Transverse colon (tissue), 4 donors: ENCODE measurements at regions not wholly inside any gene's neighbourhood (a gene's known extent, or its start where the extent isn't known, plus 50 kb on each side); places are given as distances from the start of the nearest gene placed in this dataset.

Experiments
- DNase-seq: peaks from one replicate; pipeline ENCODE4 v3.0.0-alpha.2; 2019
- H3K27ac ChIP-seq, 4 donors: fragments of 200-600 bp; sonication (generic); 2 replicates each; pipeline ENCODE4 v1.5.1; 2016 to 2018; ENCODE audit warnings: inconsistent platforms in 4 of 4
- H3K27me3 ChIP-seq: fragments of 200-600 bp; sonication (generic); 2 replicates; pipeline ENCODE4 v1.5.1; 2017; ENCODE audit warnings: inconsistent platforms
- H3K36me3 ChIP-seq, 4 donors: fragments of 200-600 bp; sonication (generic); 2 replicates each; pipeline ENCODE4 v1.5.1; 2017 to 2019; ENCODE audit warnings: inconsistent platforms in 4 of 4
- H3K4me1 ChIP-seq, 4 donors: fragments of 200-600 bp; sonication (generic); 2 replicates each; pipeline ENCODE4 v1.5.1; 2017 to 2020; ENCODE audit warnings: inconsistent platforms in 4 of 4
- H3K4me3 ChIP-seq, 4 donors: fragments of 200-600 bp; sonication (generic); 1 replicate in 1 of 4; 2 replicates in 3 of 4; pipeline versions ENCODE4 v1.5.1 to v1.6.1; 2017 to 2019; ENCODE audit warnings: inconsistent platforms in 4 of 4
- H3K9me3 ChIP-seq, 2 donors: fragments of 200-600 bp; sonication (generic); 2 replicates each; pipeline ENCODE4 v1.5.1; 2017 to 2019; ENCODE audit warnings: inconsistent platforms in 2 of 2
- CTCF ChIP-seq, 5 experiments: fragments of 200-600 bp in 3 of 5; fragments of 450-650 bp in 2 of 5; sonication (generic) in 3 of 5; IDR thresholded peaks; 1 replicate in 2 of 5; 2 replicates in 3 of 5; pipeline ENCODE4 v1.5.1; 2016 to 2017; ENCODE audit warnings: antibody characterized with exemption in 5 of 5, inconsistent platforms in 3 of 5, mild to moderate bottlenecking in 2 of 5, moderate library complexity in 1 of 5
- EP300 ChIP-seq: sonication (generic); formaldehyde crosslinking; IDR thresholded peaks from one replicate; pipeline ENCODE4 v1.6.1; 2017; ENCODE audit warnings: antibody characterized with exemption, low read depth
- POLR2A ChIP-seq: fragments of 450-650 bp; IDR thresholded peaks from one replicate; pipeline ENCODE4 v1.6.1; 2016; ENCODE audit warnings: antibody characterized with exemption, mild to moderate bottlenecking, moderate library complexity
- POLR2AphosphoS5 ChIP-seq, 3 donors: sonication (generic); formaldehyde crosslinking; IDR thresholded peaks; one replicate each; pipeline ENCODE4 v1.6.1; 2016; ENCODE audit warnings: antibody characterized with exemption in 3 of 3
- WGBS, 2 donors: methylation state at CpG; one replicate each; pipeline ENCODE4 v1.1.5; 2018; ENCODE audit warnings: low coverage in 1 of 2; 5-methylcytosine and 5-hydroxymethylcytosine counted together
- in situ Hi-C, 4 donors: fragments of 200-750 bp; cut with MboI; loops; one replicate each; pipeline versions ENCODE4 v1.15.0 to v1.15.1; 2017; ENCODE audit warnings: low sequenced_read_pairs in 3 of 4, low pct_ligation_motif_present in 1 of 4, low pct_unique_long_range_greater_than_20kb in 1 of 4
- intact Hi-C: fragments of 100-400 bp; cut with DNase I; formaldehyde crosslinking; loops from one replicate; pipeline ENCODE4 v1.15.1; 2023; ENCODE audit warnings: low total_unique reads

GRCh38 chr3:124632566-124633140 is 97.6 kb upstream of the UMPS start:
- Histone ChIP-seq H3K4me3 (no peak overlapping the region), H3K27me3 (no peaks in the 10 kb centered on the region), H3K9me3 (no peaks in the 10 kb centered on the region), H3K36me3 (no peaks in the 10 kb centered on the region), H3K27ac (peak overlapping the region in 1 of 4 donors; percentile 86), H3K4me1 (peaks cover 12 to 50% (median 30%) of the 10 kb centered on the region in 4 donors)
- DNase-seq = no peak
- no peak for TF ChIP-seq POLR2A
- no peak for TF ChIP-seq POLR2AphosphoS5 (IDR thresholded peaks at IDR 0.05)
- no peak for TF ChIP-seq EP300
- TF ChIP-seq CTCF (IDR thresholded peaks at IDR 0.05) = no peak
- in situ Hi-C loops (no loop called here), intact Hi-C loops (no loop called here)
- 96 to 98% methylated on average over 4 to 7 of the region's 7 CpGs for WGBS, 2 donors

GRCh38 chr3:124633524-124633923 is 96.7 kb upstream of the UMPS start:
- H3K4me3 ChIP-seq = no peak overlapping the region
- H3K27ac ChIP-seq = peak overlapping the region; percentile 85 to 88 (median 86)
- no peak for DNase-seq
- H3K9me3 ChIP-seq = no peaks in the 10 kb centered on the region
- intact Hi-C loops = no loop called here
- WGBS, 2 donors = 78 to 88% methylated on average over 3 of the region's 3 CpGs
- H3K4me1 ChIP-seq = peaks cover 12 to 50% (median 30%) of the 10 kb centered on the region in 4 donors
- H3K36me3 ChIP-seq = no peaks in the 10 kb centered on the region
- in situ Hi-C loops = no loop called here
- TF ChIP-seq CTCF (IDR thresholded peaks at IDR 0.05) = no peak
- no peak for TF ChIP-seq POLR2AphosphoS5 (IDR thresholded peaks at IDR 0.05)
- TF ChIP-seq EP300 = no peak
- no peak for TF ChIP-seq POLR2A
- H3K27me3 ChIP-seq = no peaks in the 10 kb centered on the region

GRCh38 chr3:124634210-124635168 is 95.8 kb upstream of the UMPS start:
- WGBS, 2 donors = 74 to 83% methylated on average over 5 to 15 of the region's 15 CpGs
- TF ChIP-seq POLR2A (peak; percentile 66), CTCF (IDR thresholded peaks at IDR 0.05) (no peak), POLR2AphosphoS5 (IDR thresholded peaks at IDR 0.05) (peak in 1 of 3 donors; percentile 41), EP300 (no peak)

GRCh38 chr3:124635169-124635539 is 95.1 kb upstream of the UMPS start:
- intact Hi-C loops = no loop called here
- H3K4me1 ChIP-seq = peaks cover 12 to 64% (median 35%) of the 10 kb centered on the region in 4 donors
- WGBS, 2 donors = 45 to 67% methylated on average over 1 of the region's 1 CpG

More at GRCh38 chr3:124634210-124635168, 95.8 kb upstream of the UMPS start:
- Histone ChIP-seq H3K4me3 (no peak overlapping the region), H3K27me3 (no peaks in the 10 kb centered on the region), H3K36me3 (no peaks in the 10 kb centered on the region), H3K4me1 (peaks cover 12 to 58% (median 33%) of the 10 kb centered on the region in 4 donors), H3K9me3 (no peaks in the 10 kb centered on the region), H3K27ac (peak overlapping the region; percentile 85 to 88 (median 86))
- DNase-seq = peak; percentile 66
- intact Hi-C loops = no loop called here
- in situ Hi-C loops = no loop called here

More at GRCh38 chr3:124635169-124635539, 95.1 kb upstream of the UMPS start:
- H3K9me3 ChIP-seq = no peaks in the 10 kb centered on the region
- H3K4me3 ChIP-seq = no peak overlapping the region
- H3K27me3 ChIP-seq = no peaks in the 10 kb centered on the region
- in situ Hi-C loops = no loop called here
- peak overlapping the region; percentile 85 to 88 (median 86) for H3K27ac ChIP-seq
- no peak for DNase-seq
- H3K36me3 ChIP-seq = no peaks in the 10 kb centered on the region
- TF ChIP-seq POLR2A (no peak), EP300 (no peak), CTCF (IDR thresholded peaks at IDR 0.05) (no peak), POLR2AphosphoS5 (IDR thresholded peaks at IDR 0.05) (no peak)
